Uterus (tissue), 3 donors: ENCODE measurements at regions not wholly inside any gene's neighbourhood (a gene's known extent, or its start where the extent isn't known, plus 50 kb on each side); places are given as distances from the start of the nearest gene placed in this dataset.

Experiments used
- DNase-seq, 2 donors: peaks; one replicate each; pipeline ENCODE4 v3.0.0-alpha.2; 2019 to 2020
- H3K27ac ChIP-seq, 2 donors: fragments of 200-600 bp; sonication (generic); 1 replicate in 1 of 2; 2 replicates in 1 of 2; pipeline ENCODE4 v1.5.1; 2016 to 2018
- H3K27me3 ChIP-seq, 2 donors: fragments of 200-600 bp; sonication (generic); one replicate each; pipeline ENCODE4 v1.5.1; 2018 to 2019; ENCODE audit warnings: control low read depth in 1 of 2
- H3K36me3 ChIP-seq, 2 donors: fragments of 200-600 bp; sonication (generic); one replicate each; pipeline ENCODE4 v1.5.1; 2019; ENCODE audit warnings: control low read depth in 1 of 2
- H3K4me1 ChIP-seq, 2 donors: fragments of 200-600 bp; sonication (generic); one replicate each; pipeline ENCODE4 v1.5.1; 2018 to 2019; ENCODE audit warnings: control low read depth in 1 of 2
- H3K4me3 ChIP-seq, 2 donors: fragments of 200-600 bp; sonication (generic); 1 replicate in 1 of 2; 2 replicates in 1 of 2; pipeline ENCODE4 v1.5.1; 2018 to 2019; ENCODE audit warnings: mild to moderate bottlenecking in 1 of 2
- H3K9me3 ChIP-seq, 2 donors: fragments of 200-600 bp; sonication (generic); one replicate each; pipeline ENCODE4 v1.5.1; 2019; ENCODE audit warnings: control low read depth in 1 of 2
- CTCF ChIP-seq, 4 experiments: fragments of 200-600 bp in 2 of 4; fragments of 450-650 bp in 2 of 4; sonication (generic) in 2 of 4; IDR thresholded peaks; one replicate each; pipeline ENCODE4 v1.5.1; 2016 to 2019; ENCODE audit warnings: antibody characterized with exemption in 4 of 4, mild to moderate bottlenecking in 2 of 4, moderate library complexity in 1 of 4
- POLR2A ChIP-seq, 2 donors: fragments of 450-650 bp; IDR thresholded peaks; one replicate each; pipeline ENCODE4 v1.6.1; 2016; ENCODE audit warnings: antibody characterized with exemption in 2 of 2, mild to moderate bottlenecking in 1 of 2, moderate library complexity in 1 of 2
- intact Hi-C: fragments of 100-400 bp; cut with DNase I; formaldehyde crosslinking; loops from one replicate; pipeline ENCODE4 v1.15.1; 2023; ENCODE audit warnings: low total_unique reads
- donor health status: DM: yes; HTN: yes; CAD: no.

DNA sequence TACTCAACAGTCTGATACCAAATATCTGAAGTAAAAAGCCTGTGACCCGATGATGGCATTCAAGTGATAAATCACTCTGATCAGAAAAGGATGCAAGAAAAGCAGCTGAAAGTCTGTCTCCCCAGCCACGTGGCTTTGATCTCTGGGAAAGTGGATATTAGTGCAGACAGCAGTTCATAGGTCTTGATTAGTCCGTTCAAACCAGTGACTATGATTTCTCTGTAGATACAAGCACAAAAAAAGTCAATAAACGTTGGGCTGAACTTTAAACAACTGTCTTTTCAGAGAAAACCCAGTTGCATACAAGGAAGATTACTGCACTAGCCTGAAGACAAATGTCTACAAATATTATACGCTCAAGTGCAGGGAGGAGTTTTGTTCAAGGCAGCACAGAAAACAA is 107.7 kb upstream of the CDC42EP3 start:
- no peaks in the 10 kb centered on the region for H3K36me3 ChIP-seq
- DNase-seq, result no peak
- H3K27ac ChIP-seq, result peak overlapping the region; percentile 87 to 98
- no peaks in the 10 kb centered on the region for H3K27me3 ChIP-seq
- no peak overlapping the region for H3K4me3 ChIP-seq
- no peak for TF ChIP-seq POLR2A (IDR thresholded peaks at IDR 0.05)
- TF ChIP-seq CTCF (IDR thresholded peaks at IDR 0.05), result no peak
- H3K9me3 ChIP-seq, result no peaks in the 10 kb centered on the region
- intact Hi-C loops, result no loop called here
- H3K4me1 ChIP-seq, result peaks cover 8 to 16% of the 10 kb centered on the region in 2 donors

GRCh38 chr2:37779611-37780386 is 108.4 kb upstream of the CDC42EP3 start:
- TF ChIP-seq CTCF (IDR thresholded peaks at IDR 0.05) (no peak), POLR2A (IDR thresholded peaks at IDR 0.05) (no peak)
- peaks cover 7 to 10% of the 10 kb centered on the region in 2 donors for H3K4me1 ChIP-seq
- H3K27ac ChIP-seq, result peak overlapping the region; percentile 87 to 98
- H3K9me3 ChIP-seq, result no peaks in the 10 kb centered on the region
- no peak overlapping the region for H3K4me3 ChIP-seq
- no peaks in the 10 kb centered on the region for H3K27me3 ChIP-seq
- intact Hi-C loops, result no loop called here
- no peaks in the 10 kb centered on the region for H3K36me3 ChIP-seq
- no peak for DNase-seq

DNA sequence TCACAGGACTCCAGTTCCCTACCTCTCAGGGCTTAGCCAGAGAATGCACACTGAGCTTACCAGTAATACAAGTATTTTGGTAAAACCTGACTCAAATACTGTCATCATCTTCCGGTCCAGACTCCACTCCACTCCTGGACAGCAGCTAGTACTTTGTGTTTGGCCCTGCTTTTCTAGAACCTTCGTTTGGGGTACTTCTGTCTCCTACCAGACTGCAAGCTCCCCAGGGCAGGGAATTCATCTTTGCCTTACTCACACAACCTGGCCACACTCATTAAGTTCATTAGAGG is 108.9 kb upstream of the CDC42EP3 start:
- Histone ChIP-seq H3K4me1 (peaks cover 5 to 9% of the 10 kb centered on the region in 2 donors), H3K9me3 (no peaks in the 10 kb centered on the region), H3K27ac (peak overlapping the region; percentile 87 to 98), H3K36me3 (no peaks in the 10 kb centered on the region), H3K27me3 (no peaks in the 10 kb centered on the region), H3K4me3 (no peak overlapping the region)
- DNase-seq, result no peak
- TF ChIP-seq POLR2A (IDR thresholded peaks at IDR 0.05) (no peak), CTCF (IDR thresholded peaks at IDR 0.05) (no peak)
- intact Hi-C loops, result no loop called here

GRCh38 chr2:37781028-37781427 is 109.6 kb upstream of the CDC42EP3 start:
- intact Hi-C loops, result no loop called here
- Histone ChIP-seq H3K36me3 (no peaks in the 10 kb centered on the region), H3K4me3 (no peak overlapping the region), H3K27ac (peak overlapping the region in 1 of 2 donors; percentile 77), H3K9me3 (no peaks in the 10 kb centered on the region), H3K27me3 (no peaks in the 10 kb centered on the region), H3K4me1 (peaks cover 5 to 9% of the 10 kb centered on the region in 2 donors)
- no peak for TF ChIP-seq CTCF (IDR thresholded peaks at IDR 0.05)
- TF ChIP-seq POLR2A (IDR thresholded peaks at IDR 0.05), result no peak
- DNase-seq, result no peak

DNA sequence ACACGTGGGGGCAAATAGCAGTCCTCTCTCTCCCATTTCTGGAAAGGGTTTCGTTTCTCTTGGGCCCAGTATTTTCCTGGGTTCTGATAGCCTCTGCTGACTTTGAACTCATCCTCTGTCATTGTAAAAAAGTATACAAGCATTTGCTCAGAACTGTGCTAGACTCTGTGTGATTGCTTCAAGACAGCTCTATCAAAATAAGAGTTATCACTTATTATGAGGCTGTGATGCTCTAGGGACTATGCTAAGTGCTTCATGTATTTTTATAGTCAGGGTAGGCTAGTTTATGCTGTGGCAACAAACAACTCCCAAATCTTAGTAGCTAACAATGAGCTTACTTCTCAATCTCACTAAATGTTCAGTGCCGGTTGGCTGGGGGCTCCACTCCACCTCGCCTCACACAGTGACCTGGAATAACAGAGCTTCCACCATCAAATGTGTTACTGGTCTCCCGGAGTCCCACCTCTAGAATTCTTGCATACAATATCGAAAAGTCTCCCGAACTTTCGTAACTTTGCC is 110.8 kb upstream of the CDC42EP3 start:
- no peak for DNase-seq
- no peak overlapping the region for H3K4me3 ChIP-seq
- peak overlapping the region; percentile 77 for H3K27ac ChIP-seq
- H3K4me1 ChIP-seq, result peaks cover 0 to 4% of the 10 kb centered on the region in 2 donors
- H3K27me3 ChIP-seq, result no peaks in the 10 kb centered on the region
- H3K36me3 ChIP-seq, result no peaks in the 10 kb centered on the region
- TF ChIP-seq POLR2A (IDR thresholded peaks at IDR 0.05), result no peak
- no peak for TF ChIP-seq CTCF (IDR thresholded peaks at IDR 0.05)
- intact Hi-C loops, result no loop called here
- H3K9me3 ChIP-seq, result no peaks in the 10 kb centered on the region
